Activated CD4-positive, alpha-beta T cell treated with anti-CD3 and anti-CD28 coated beads for 36 hours (primary cell): ENCODE measurements at regions not wholly inside any gene's neighbourhood (a gene's known extent, or its start where the extent isn't known, plus 50 kb on each side); places are given as distances from the start of the nearest gene placed in this dataset.

Experiments used
- ATAC-seq: fragments of 200-7000 bp; cut with Tn5 transposase; one replicate; pipeline ENCODE4 v1.10.0; 2021; ENCODE audit warnings: mild to moderate bottlenecking, moderate library complexity
- CTCF ChIA-PET: fragments of 350-600 bp; sonication (Branson Sonifier 250); formaldehyde crosslinking; loops from one replicate; lab custom pipeline; 2021; ENCODE audit warnings: antibody characterized with exemption; lab: Charles Lee
- POLR2A ChIA-PET: fragments of 350-600 bp; sonication (Branson Sonifier 250); formaldehyde crosslinking; loops from one replicate; lab custom pipeline; 2021; ENCODE audit warnings: antibody characterized with exemption, inconsistent platforms; lab: Charles Lee
- DNase-seq: peaks from one replicate; pipeline ENCODE4 v3.0.0-alpha.2; 2020
- H3K27ac Mint-ChIP-seq: one replicate; pipeline ENCODE4 v1.8.0; 2021; ENCODE audit warnings: mixed read lengths
- H3K27me3 Mint-ChIP-seq: one replicate; pipeline ENCODE4 v1.8.0; 2021; ENCODE audit warnings: mixed read lengths
- H3K36me3 Mint-ChIP-seq: one replicate; pipeline ENCODE4 v1.8.0; 2021; ENCODE audit warnings: low read depth, mixed read lengths
- H3K4me1 Mint-ChIP-seq: one replicate; pipeline ENCODE4 v1.8.0; 2021; ENCODE audit warnings: mixed read lengths
- H3K4me3 Mint-ChIP-seq: one replicate; pipeline ENCODE4 v1.8.0; 2021; ENCODE audit warnings: mild to moderate bottlenecking, moderate library complexity, mixed read lengths
- H3K9me3 Mint-ChIP-seq: one replicate; pipeline ENCODE4 v1.8.0; 2021; ENCODE audit warnings: low read depth, mixed read lengths
- intact Hi-C, 2 experiments: fragments of 100-400 bp; cut with DNase I in 1 of 2; cut with micrococcal nuclease in 1 of 2; formaldehyde crosslinking; loops; one replicate each; pipeline versions ENCODE4 v1.14.2 to v1.15.1; 2022 to 2024; cut with DNase I, micrococcal nuclease

GRCh38 chr3:89787485-89787884, 680.1 kb downstream of the EPHA3 start:
- Mint-ChIP-seq H3K27ac (no peak overlapping the region), H3K4me3 (no peak overlapping the region), H3K9me3 (peaks cover 9% of the 10 kb centered on the region), H3K4me1 (no peaks in the 10 kb centered on the region), H3K36me3 (no peaks in the 10 kb centered on the region), H3K27me3 (no peaks in the 10 kb centered on the region)
- no peak for DNase-seq
- intact Hi-C loops = no loop called here
- CTCF ChIA-PET = no interaction called here
- POLR2A ChIA-PET = no interaction called here
- ATAC-seq = no peak

GRCh38 chr3:89787979-89788378, 680.6 kb downstream of the EPHA3 start:
- ChIA-PET POLR2A (no interaction called here), CTCF (no interaction called here)
- DNase-seq (no peak), ATAC-seq (no peak)
- intact Hi-C loops = no loop called here
- Mint-ChIP-seq H3K36me3 (no peaks in the 10 kb centered on the region), H3K27me3 (no peaks in the 10 kb centered on the region), H3K4me3 (no peak overlapping the region), H3K4me1 (no peaks in the 10 kb centered on the region), H3K27ac (no peak overlapping the region), H3K9me3 (peaks cover 9% of the 10 kb centered on the region)

GRCh38 chr3:89795506-89795905, 688.1 kb downstream of the EPHA3 start:
- H3K27me3 Mint-ChIP-seq = no peaks in the 10 kb centered on the region

GRCh38 chr3:89802881-89803280, 695.5 kb downstream of the EPHA3 start:
- CTCF ChIA-PET = no interaction called here
- no peaks in the 10 kb centered on the region for H3K4me1 Mint-ChIP-seq

More at GRCh38 chr3:89795506-89795905, 688.1 kb downstream of the EPHA3 start:
- no peak for DNase-seq
- peaks cover 3% of the 10 kb centered on the region for H3K9me3 Mint-ChIP-seq
- ChIA-PET POLR2A (no interaction called here), CTCF (no interaction called here)
- H3K27ac Mint-ChIP-seq = no peak overlapping the region
- intact Hi-C loops = no loop called here
- H3K4me3 Mint-ChIP-seq = no peak overlapping the region
- no peak for ATAC-seq
- no peaks in the 10 kb centered on the region for H3K4me1 Mint-ChIP-seq
- no peaks in the 10 kb centered on the region for H3K36me3 Mint-ChIP-seq

GRCh38 chr3:89803711-89804110, 696.3 kb downstream of the EPHA3 start:
- Mint-ChIP-seq H3K4me1 (no peaks in the 10 kb centered on the region), H3K27me3 (no peaks in the 10 kb centered on the region), H3K9me3 (peaks cover 3% of the 10 kb centered on the region), H3K27ac (no peak overlapping the region), H3K36me3 (no peaks in the 10 kb centered on the region), H3K4me3 (no peak overlapping the region)
- ATAC-seq (no peak), DNase-seq (no peak)
- CTCF ChIA-PET = no interaction called here
- intact Hi-C loops = no loop called here
- POLR2A ChIA-PET = no interaction called here

More at GRCh38 chr3:89802881-89803280, 695.5 kb downstream of the EPHA3 start:
- Mint-ChIP-seq H3K4me3 (no peak overlapping the region), H3K36me3 (no peaks in the 10 kb centered on the region), H3K9me3 (peaks cover 3% of the 10 kb centered on the region), H3K27ac (no peak overlapping the region), H3K27me3 (no peaks in the 10 kb centered on the region)
- POLR2A ChIA-PET = no interaction called here
- DNase-seq (no peak), ATAC-seq (no peak)
- intact Hi-C loops = no loop called here

- Mint-ChIP-seq H3K9me3 (peaks cover 7% of the 10 kb centered on the region), H3K27me3 (no peaks in the 10 kb centered on the region), H3K36me3 (no peaks in the 10 kb centered on the region), H3K4me3 (no peak overlapping the region), H3K27ac (no peak overlapping the region), H3K4me1 (no peaks in the 10 kb centered on the region)
- CTCF ChIA-PET = no interaction called here
- DNase-seq = no peak
- intact Hi-C loops = no loop called here
- POLR2A ChIA-PET = no interaction called here
- no peak for ATAC-seq
Measured at GRCh38 chr3:89806166-89806565, 698.7 kb downstream of the EPHA3 start.

GRCh38 chr3:89808680-89809197, 701.3 kb downstream of the EPHA3 start:
- H3K4me3 Mint-ChIP-seq = no peak overlapping the region
- no peak for ATAC-seq
- intact Hi-C loops = no loop called here

GRCh38 chr3:89813500-89813899, 706.1 kb downstream of the EPHA3 start:
- no peaks in the 10 kb centered on the region for H3K4me1 Mint-ChIP-seq
- no peak for ATAC-seq
- ChIA-PET CTCF (no interaction called here), POLR2A (interaction anchor here (0.6 kb wide), 1 partner anchor 17 kb away, joined by 3 read pairs; no protein-coding TSS in a partner anchor)
- H3K9me3 Mint-ChIP-seq = peaks cover 14% of the 10 kb centered on the region
- H3K27ac Mint-ChIP-seq = no peak overlapping the region
- no peaks in the 10 kb centered on the region for H3K36me3 Mint-ChIP-seq
- DNase-seq = no peak
- H3K27me3 Mint-ChIP-seq = no peaks in the 10 kb centered on the region
- H3K4me3 Mint-ChIP-seq = no peak overlapping the region
- intact Hi-C loops = no loop called here

More at GRCh38 chr3:89808680-89809197, 701.3 kb downstream of the EPHA3 start:
- Mint-ChIP-seq H3K27ac (no peak overlapping the region), H3K27me3 (no peaks in the 10 kb centered on the region), H3K4me1 (no peaks in the 10 kb centered on the region), H3K9me3 (peaks cover 5% of the 10 kb centered on the region), H3K36me3 (no peaks in the 10 kb centered on the region)
- ChIA-PET POLR2A (no interaction called here), CTCF (no interaction called here)
- DNase-seq = no peak

- H3K4me1 Mint-ChIP-seq = no peaks in the 10 kb centered on the region
- no peak overlapping the region for H3K27ac Mint-ChIP-seq
- no peak for ATAC-seq
- H3K4me3 Mint-ChIP-seq = no peak overlapping the region
- no peaks in the 10 kb centered on the region for H3K27me3 Mint-ChIP-seq
- POLR2A ChIA-PET = no interaction called here
- CTCF ChIA-PET = no interaction called here
- no peak for DNase-seq
- H3K36me3 Mint-ChIP-seq = no peaks in the 10 kb centered on the region
- H3K9me3 Mint-ChIP-seq = peaks cover 15% of the 10 kb centered on the region
- intact Hi-C loops = no loop called here
Measured at GRCh38 chr3:89841041-89841440, 733.6 kb downstream of the EPHA3 start.

GRCh38 chr3:89845053-89845452, 737.6 kb downstream of the EPHA3 start:
- no peak overlapping the region for H3K4me3 Mint-ChIP-seq
- ChIA-PET POLR2A (no interaction called here), CTCF (no interaction called here)
- intact Hi-C loops = no loop called here
- peaks cover 9% of the 10 kb centered on the region for H3K9me3 Mint-ChIP-seq
- H3K36me3 Mint-ChIP-seq = no peaks in the 10 kb centered on the region
- no peak for ATAC-seq
- H3K27ac Mint-ChIP-seq = no peak overlapping the region
- DNase-seq = no peak
- no peaks in the 10 kb centered on the region for H3K4me1 Mint-ChIP-seq
- H3K27me3 Mint-ChIP-seq = no peaks in the 10 kb centered on the region

GRCh38 chr3:89847955-89848354, 740.5 kb downstream of the EPHA3 start:
- H3K4me3 Mint-ChIP-seq = no peak overlapping the region
- intact Hi-C loops = no loop called here
- no peak for ATAC-seq
- peaks cover 7% of the 10 kb centered on the region for H3K9me3 Mint-ChIP-seq
- ChIA-PET POLR2A (no interaction called here), CTCF (no interaction called here)
- H3K36me3 Mint-ChIP-seq = no peaks in the 10 kb centered on the region
- no peak for DNase-seq
- H3K4me1 Mint-ChIP-seq = no peaks in the 10 kb centered on the region
- no peaks in the 10 kb centered on the region for H3K27me3 Mint-ChIP-seq
- H3K27ac Mint-ChIP-seq = no peak overlapping the region

GRCh38 chr3:89851974-89852621, 744.7 kb downstream of the EPHA3 start:
- H3K4me1 Mint-ChIP-seq = no peaks in the 10 kb centered on the region
- no peak overlapping the region for H3K4me3 Mint-ChIP-seq
- H3K27ac Mint-ChIP-seq = no peak overlapping the region
- intact Hi-C loops = no loop called here
- POLR2A ChIA-PET = no interaction called here
- ATAC-seq (no peak), DNase-seq (peak; percentile 11)
- peaks cover 9% of the 10 kb centered on the region for H3K9me3 Mint-ChIP-seq
- CTCF ChIA-PET = no interaction called here
- no peaks in the 10 kb centered on the region for H3K36me3 Mint-ChIP-seq
- no peaks in the 10 kb centered on the region for H3K27me3 Mint-ChIP-seq
